Ramos (cell line): ENCODE measurements at regions not wholly inside any gene's neighbourhood (a gene's known extent, or its start where the extent isn't known, plus 50 kb on each side); places are given as distances from the start of the nearest gene placed in this dataset.

Experiments
- in situ Hi-C: fragments of 300-500 bp; cut with MboI; formaldehyde crosslinking; loops from one replicate; pipeline ENCODE4 v1.14.3; 2022; ENCODE audit warnings: low sequenced_read_pairs; ENCODE audit not compliant: unreplicated experiment

DNA sequence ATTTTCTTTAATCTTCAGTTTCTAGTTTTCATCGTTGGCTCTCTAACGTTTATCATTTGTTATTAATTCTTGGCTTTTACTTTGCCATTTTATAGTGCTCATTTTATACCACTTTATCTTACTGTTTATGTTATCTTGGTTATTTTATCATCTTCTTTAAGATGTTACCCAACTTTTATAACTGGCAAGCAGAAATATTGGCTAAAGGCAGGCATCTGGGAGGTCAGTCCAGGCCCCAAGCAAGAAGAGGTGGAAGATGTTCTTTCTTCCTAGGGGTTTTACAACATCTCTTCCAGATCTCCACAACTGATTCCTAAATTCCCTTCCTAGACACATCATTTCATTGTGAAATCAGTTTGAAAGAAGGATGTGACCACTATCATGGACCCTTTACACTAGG is 208.1 kb downstream of the AHR start:
- in situ Hi-C loops = no loop called here

DNA sequence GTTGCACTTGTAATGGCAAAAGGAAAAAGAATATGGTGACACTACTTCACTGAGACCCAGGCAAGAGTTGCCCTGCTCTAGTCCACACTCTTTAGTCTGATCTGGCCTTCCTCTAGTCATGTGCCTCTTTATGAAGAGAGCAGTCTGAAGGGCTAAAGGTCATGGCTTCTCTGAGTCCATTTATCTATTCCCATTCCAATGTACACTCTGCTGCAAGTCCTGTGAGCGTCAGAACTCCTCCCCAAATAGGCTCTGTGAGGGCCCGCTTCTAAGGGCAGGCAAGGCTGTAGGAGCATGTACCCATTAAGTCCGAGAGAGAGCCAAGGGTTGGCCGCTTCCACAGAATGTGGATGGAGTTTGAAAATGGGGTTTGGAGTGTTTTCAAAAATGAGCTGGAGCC is 209.3 kb downstream of the AHR start:
- in situ Hi-C loops = no loop called here

DNA sequence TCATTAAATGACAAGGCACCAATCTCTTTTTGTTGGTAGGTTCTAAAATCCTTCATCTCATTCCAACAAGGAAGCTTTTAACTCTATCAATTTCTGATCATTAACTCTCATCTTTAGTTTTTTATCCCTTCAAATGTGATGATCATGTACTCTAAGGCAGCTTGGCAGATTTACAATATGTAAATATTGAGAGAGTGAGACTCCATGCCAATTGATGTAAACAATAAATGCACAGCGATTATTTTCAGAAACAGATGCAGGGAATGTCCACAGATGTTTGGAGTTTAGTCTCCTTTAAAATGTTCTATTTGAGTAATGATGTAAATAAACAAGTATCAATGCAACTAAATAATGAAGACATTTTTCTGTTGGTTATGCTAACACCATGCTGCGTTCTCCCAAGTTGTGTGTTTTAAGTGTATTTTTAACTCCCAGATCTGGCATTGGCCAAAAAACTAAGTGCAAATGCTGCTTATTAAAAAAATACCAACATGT is 213.8 kb downstream of the AHR start:
- in situ Hi-C loops = no loop called here

DNA sequence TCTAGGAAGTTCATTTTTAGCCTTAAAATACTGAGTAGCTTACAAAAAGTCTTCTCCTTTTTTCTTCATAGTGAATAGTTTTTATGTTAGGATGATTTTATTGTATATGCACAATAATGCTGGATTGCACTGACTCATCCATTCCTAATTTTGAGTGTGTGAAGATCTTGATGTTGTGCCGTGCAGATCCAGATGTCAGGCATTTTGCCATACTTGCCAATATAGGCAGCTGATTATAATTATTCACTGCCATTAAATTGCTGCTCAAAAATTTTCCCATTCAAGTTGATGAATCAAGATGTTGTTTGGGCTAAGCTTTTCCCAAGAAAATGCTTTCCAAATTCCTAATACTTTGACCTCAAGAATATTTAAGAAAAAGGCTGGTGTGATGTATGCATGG is 218.3 kb downstream of the AHR start:
- in situ Hi-C loops = no loop called here

DNA sequence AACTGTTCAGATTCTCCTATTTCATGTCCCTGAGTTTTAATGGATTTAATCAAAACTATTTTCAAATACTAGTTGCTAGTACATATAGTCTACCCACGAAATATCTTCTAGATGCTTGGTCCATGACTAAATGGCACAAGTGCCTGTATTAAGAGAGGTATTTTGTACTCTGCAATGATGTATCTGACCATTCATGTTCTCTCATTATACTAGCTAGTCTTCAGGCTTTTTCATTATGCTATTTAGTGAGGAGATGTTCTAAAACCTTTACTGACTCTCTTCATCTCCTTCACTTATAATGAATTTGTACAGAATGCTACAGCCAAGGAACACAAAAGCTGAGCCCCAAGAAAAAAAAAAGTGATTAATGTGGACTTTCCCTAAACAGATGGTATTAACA is 222.5 kb downstream of the AHR start:
- in situ Hi-C loops = no loop called here

DNA sequence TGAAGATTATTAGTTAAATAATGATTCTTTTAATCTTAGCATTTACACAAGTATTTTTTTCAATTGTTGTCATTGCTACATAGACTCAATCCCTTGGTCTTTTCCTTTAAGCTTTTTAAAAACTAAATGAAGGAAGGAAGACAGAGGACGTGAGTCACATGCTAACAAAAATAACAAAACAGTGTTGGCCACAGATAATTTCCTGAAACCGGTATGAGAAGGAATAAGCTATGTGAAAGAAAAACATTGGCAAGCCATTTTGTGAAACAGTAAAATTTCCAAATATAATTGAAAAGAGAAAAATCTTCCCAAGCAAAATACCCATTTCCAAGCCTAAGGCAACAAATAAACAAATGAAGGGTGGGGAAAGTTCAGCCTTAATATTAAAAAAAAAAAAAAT is 223.0 kb downstream of the AHR start:
- in situ Hi-C loops = no loop called here

DNA sequence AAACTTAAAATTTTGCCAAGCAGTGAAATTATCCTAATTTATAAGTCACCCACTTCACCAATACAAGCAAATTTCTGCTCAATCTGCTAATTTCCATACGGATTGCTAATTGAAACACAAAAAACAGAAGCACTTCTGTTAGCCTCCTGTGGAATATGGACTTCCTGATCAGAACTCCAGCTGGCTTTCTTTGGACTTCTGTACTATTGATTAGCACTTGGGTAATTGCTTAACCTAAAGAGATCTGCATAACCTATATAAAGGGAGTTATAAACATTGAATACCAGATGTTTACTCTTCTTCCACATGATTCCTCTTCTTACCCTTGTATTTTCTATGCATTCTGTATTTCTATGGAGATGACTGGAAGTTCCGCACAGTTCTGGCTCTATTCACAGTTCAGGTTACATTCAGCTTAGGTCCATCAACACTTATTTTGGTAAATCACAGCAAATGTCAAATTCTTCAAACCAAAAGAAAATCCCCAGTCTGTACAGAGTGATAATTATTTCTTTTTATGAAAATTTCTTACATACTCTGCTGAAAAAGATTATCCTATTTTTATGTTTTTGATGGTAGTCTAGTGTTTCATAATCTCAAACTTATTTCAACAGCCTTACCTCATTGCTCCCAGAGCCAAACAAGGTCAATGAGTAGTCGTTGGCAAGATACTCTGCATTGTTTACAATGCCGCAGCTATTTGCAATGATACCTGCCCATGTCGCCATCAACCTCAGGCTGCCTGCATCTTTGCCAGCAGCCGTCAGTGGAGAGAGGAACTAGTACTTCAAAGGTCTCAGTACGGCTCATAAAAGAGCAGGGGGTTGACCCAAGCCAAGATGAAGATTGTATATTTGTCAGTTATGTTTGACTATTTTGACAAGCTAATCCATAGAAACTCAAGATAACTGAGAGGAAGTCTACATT is 225.6 kb downstream of the AHR start:
- in situ Hi-C loops = no loop called here

DNA sequence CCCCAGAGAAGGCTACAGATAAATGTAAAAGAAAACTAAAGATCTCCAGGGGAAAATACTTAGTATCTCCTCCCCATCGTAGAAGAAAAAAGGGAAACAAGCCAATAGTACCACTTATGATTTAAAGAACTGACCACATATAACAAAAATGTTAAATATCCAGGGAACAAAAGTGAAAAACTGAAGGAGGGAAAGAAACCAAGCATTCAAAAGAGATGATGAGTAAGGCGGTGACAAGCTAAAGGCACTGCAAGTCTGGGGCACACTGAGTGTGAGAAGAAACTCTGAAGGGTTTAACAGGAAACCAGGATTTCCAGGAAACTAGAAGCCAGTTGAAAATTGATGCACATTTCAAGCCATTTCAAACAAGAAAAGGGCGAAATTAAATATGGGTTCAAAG is 226.3 kb downstream of the AHR start:
- in situ Hi-C loops = no loop called here

DNA sequence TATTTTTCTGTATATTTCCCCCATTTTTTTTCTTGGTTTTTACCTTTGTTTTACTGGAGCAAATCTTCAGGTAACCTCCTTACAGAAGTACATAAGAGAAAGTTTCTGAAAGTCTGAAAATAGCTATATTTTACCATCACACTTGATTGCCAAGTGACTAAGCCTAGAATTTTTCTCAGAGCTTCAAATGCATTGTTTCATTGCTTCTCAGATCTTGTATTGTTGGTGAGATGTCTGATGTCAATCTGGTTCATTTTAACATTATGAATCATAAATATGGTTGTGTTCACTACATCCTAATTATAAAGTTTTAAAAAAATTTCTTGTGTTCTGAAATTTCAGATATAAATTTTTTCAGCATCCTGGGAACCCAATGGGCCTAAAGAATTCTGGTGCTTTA is 228.2 kb downstream of the AHR start:
- in situ Hi-C loops = no loop called here

DNA sequence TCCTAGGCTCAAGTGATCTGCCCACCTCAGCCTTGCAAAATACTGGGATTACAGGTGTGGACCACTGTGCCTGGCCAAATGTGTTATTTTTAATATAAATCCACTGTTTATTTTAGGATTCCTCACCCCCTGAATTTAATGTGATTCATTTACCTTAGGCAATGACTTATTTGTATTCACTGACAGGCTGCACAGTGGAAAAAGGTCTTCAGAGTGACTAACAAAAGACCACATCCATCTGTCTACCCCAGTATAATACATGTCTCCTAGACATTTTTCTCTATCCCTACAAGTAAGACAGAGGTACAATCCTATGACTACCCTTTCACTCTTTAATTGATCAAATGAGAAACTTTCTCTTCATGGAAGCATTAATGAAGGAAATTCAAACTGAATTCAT is 230.2 kb downstream of the AHR start:
- in situ Hi-C loops = no loop called here

DNA sequence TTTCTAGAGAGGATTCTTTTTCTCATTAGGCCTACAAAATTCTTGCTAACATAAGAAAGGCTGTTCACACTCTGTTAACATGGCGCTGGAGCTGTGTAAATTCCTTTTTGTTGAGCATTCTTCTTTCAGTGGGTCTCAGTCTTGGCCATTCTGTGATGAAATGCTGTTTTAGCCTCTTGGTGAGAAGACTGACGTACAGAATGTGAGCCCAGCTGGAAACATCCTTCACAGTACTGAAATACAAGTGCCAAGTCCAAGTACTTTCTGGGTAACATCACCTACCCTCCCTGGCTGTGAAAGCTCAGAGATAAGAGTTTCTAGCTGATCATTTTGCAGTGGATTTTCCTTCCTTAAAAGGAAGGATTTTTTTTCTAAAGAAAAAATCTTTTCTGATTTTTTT is 231.8 kb downstream of the AHR start:
- in situ Hi-C loops = no loop called here

DNA sequence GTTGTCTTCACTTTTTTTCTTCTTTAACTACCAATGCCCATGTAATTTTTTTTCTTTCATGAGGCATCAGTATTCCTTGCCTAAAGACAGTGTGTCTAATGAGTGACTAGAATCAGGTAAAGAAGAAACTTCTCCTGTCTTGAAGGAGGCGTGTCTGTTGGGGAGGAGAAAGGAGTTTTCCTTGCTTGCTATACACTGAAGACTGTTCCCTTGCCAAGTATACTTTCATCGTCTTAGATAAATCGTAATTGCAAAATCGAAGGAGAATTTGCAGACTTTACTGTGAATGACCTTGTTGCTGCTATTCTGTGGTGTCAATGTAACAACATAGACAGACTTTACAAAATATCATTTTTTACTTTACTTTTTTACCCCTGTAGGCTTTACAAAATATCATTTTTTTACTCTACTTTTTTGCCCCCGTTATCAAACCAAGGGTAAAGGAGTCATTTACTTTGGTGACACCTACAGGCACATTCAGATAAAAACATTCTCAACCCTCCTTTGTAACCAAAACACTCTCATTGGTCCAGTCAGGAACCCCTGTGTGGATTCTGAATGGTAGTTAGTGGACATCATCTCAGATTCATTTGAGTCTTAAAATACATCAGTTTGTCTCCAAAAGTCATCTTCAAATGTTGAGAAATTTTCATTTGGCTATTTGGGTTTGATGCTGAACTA is 232.4 kb downstream of the AHR start:
- in situ Hi-C loops = no loop called here

DNA sequence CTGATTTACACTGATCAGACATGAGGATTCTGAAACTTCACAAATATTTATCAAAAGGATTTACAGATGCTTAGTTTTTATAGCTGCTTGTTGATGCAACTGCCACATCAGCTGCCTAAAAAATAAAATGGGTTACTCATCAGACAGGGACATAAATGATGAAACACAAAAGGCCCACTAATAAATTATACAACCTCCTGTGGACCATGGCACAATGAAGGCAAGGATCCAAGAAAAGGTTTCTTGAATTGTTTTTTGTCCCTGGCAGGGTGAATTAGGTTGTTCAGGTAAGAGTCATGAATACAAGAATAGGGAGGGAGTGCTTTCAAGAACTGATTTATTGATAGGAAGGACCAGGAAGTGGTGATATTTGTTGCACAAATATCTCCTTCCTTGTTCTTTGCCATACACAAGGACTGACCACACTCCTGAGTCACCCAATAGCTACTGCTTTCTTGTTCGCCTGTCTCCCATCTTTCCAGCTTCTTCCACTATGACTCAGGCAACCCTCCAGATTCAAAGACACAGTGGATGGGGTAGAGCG is 234.5 kb downstream of the AHR start:
- in situ Hi-C loops = no loop called here

DNA sequence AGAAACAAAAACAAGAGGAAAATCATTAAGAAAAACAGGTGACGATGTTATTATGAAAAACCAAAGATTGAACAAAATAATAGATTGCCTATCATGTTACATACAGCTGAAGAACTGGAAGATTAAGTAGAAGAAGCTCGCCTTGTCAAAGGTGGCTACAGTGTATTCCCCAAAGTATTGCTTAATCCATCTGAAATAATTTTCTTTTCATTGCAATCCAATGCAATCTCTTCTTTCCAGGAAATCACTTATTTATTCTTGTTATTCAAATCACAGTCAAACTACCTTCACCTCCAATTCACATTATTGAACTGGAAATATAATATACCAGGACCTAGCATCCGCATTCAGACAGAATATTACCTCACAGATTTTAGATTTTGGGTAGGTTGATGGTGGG is 235.9 kb downstream of the AHR start:
- in situ Hi-C loops = no loop called here

DNA sequence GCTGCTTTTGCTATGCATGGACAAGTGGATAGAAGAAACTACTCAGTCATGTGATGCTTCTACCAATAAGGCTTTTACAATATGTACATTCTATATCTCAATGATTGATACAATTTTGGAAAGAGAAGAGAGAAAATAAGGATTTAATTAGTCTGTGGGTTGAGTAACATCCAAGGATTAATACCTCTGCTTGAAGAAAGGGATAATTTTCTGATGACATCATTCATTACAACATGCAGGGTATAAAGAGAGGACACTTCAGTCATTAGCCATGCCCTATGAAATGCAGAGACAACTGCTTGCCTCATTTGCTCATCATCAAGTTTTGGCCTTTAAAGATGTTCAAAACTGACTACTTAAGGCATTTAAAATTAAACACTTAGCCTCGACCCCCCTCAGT is 237.3 kb downstream of the AHR start:
- in situ Hi-C loops = no loop called here

DNA sequence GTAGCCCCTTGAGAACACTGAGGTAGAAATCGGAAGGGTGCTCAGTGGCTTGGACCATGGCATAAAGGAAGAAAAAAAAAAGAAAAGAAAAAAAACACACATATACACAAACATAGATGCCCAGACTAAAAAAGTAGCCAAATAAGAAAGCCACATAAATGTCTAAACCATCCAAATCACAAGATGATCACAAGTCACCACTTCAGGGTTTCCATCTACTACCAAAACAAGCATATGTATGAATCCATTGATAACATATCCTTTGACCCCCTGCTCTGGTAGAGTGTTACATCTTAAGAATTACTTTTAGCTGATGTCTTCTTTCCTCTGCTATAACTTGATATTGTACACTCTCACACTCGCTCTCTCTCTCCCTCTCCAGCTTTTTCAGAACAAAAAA is 245.9 kb downstream of the AHR start:
- in situ Hi-C loops = no loop called here

DNA sequence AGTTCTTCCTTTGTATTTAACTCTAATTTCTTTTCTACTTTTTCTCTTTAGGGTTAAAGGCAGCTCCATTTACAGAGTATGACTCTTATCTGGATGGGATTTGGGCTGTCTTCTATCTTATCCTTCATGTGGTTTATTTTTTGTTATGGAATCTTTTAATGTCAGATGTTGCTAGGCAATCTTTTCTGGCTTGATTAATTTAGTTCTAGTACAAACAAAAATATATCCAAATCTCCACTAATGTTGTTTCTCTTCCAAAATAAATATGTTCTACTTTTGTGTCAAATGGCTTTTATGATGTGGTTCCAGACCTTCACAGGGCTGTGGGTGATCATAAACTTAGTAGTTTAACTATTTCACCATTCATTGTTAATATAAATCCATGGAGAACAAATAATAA is 246.9 kb downstream of the AHR start:
- in situ Hi-C loops = no loop called here

DNA sequence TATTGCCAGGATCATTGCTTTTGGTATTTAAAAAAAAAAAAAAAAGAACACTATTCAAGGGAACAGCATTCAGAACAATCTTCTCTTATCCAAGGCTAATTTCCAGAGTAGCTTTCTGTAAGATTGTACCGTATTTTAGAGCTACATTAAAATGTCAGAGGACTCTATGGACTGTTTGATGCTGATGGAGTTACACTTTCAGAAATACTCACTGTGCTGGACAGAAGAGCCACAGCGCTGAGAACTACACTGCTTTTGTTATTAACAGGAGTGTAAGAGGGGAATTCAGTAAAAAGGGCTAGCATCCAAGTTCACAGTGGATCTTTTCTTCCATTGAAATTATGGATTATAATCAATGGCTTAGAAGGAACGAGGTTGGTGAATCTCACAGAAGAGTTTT is 247.7 kb downstream of the AHR start:
- in situ Hi-C loops = no loop called here

DNA sequence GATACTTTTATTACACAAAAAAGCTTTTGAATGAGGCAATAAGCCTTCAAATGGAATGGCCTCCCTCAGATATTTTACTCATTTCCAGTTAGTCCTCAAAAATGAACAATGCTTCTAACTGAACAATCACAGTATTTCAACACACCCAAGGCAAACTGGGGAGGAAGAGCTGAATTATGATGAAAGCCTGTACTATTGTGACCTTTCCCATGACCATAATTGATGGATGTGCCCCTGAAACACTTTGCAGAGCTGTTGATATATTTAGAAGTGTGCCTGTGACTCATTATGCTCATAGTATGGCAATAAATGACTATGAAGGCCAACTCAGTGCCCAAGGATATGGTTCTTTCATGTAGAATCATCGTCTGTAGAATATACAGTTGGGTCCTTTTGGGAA is 248.1 kb downstream of the AHR start:
- in situ Hi-C loops = no loop called here

DNA sequence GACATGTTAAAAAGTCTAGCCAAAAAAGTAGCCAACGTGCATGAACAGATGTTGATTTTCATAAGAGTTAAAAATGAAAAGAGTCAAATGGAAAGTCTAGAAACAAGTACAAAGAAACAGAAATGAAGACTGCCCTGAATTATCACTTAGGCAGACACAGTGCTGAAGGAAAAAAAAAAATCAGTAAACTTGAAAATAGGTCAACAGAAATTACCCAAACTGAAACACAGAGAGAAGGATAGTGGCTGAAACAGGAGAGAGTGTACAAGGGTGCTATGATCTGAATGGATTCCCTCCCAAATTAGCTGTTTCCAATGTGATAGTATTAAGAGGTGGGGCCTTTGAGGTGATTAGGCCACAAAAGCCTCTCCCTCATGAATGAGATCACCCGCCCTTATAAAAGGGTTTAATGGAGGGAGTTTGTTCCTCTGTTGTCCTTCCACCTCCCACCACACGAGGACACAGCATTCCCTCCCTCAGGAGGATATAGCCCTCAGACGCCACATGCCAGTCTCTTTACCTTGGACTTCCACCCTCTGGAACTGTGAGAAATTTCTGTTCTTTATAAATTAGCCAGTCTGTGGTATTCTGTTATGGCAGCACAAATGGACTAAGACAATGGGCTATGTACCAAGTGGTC is 249.7 kb downstream of the AHR start:
- in situ Hi-C loops = no loop called here

DNA sequence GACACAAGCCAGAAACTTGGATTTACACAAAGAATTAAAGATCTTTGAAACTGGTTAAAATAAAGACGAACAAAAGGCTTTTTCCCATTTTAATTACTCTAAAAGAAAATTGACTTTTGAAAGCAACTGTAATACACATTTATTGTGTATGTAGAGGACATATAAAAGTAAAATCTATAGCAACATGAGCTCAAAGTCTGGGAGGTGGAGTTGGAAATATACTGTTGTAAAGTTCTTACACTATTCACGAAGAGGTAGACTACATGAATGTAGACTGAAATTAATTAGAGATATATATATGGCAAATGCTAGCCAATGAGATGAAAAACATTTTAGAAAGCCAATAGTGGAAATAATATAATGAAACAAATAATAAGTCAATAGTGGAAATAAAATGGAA is 251.0 kb downstream of the AHR start:
- in situ Hi-C loops = no loop called here
